IPS DF 19.7 (cell line): ENCODE measurements at regions not wholly inside any gene's neighbourhood (a gene's known extent, or its start where the extent isn't known, plus 50 kb on each side); places are given as distances from the start of the nearest gene placed in this dataset.
"Not testable (repeated sequence)": the region's sequence is repeated elsewhere in the genome, so short reads cannot be mapped to it uniquely, and the experiment has no call there.

ENCODE experiments used
- DNase-seq: peaks from one replicate; pipeline ENCODE4 v3.0.0-alpha.2; 2013; ENCODE audit warnings: low read depth, low spot score

DNA sequence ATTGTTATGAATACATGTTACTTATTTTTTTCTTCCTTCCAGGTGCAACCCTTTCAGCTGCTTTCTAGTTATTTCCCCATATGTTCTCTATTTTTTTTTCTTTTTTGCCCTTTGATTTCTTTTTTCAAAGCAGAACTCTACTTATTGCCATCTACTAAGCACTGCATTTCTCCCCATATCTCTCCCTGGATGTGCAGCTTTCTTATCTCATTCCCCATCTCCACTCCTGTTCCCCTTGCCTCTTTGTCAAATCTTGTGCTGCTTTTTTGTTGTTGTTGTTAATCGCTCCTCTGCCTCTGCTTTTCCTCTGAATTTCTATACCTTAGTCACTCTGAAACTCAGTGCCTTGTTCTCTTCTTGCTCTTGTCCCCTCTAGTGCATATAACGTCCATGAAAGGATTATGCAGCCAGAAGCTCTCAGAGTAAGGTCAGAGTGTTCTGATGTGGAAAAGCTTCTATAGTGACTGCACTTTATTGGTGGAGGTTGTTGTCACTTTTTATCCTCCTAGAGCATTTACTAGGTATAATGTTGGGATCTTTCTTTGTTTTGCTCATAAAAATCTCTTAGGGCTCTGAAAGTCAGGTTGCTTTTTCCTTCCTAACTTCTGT lies 51.1 kb upstream of the JADE1 start:
- no peak for DNase-seq

- no peak for DNase-seq
Measured at GRCh38 chr4:128757712-128758111, 51.8 kb upstream of the JADE1 start.

DNA sequence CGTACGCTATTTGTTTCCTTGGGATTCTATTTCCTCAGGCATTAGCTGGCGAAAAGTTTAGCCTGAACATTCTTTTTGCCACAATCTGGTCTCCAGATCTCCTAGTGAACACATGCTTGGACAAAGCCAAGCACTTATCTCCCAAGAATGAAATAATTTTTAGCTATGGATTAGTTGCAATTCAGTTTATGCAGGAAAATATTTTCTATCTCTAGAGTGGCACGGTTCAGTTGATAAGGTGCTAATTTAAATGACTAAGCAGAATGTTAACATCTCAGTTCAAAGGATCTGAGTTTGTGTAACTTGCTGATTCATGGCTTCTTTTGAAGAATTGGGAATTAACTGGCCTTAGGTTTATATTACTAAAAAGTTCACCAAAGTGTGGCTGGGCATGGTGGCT lies 58.1 kb upstream of the JADE1 start:
- DNase-seq = no peak

GRCh38 chr4:128741748-128742147 lies 67.8 kb upstream of the JADE1 start:
- not testable (repeated sequence) for DNase-seq

DNA sequence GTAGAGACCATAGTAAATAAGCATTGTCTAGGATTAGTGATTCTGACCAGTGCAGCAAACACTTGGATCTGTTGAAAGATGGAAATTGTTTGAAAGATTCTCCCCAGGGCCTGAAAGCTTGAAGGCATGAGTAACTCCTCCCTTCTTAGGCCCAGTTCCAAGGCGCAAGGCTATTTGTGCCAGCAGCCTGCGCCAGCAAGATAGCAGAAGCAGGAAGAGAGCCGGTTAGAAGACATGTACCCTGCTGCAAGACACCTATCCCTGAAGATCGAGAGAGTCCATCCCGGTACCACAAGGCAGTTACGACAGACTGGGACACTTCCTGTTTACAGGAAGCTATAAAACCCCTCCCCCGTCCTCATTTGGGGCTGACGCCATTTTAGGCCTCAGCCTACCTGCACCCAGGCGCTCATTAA lies 72.4 kb upstream of the JADE1 start:
- DNase-seq = no peak

DNA sequence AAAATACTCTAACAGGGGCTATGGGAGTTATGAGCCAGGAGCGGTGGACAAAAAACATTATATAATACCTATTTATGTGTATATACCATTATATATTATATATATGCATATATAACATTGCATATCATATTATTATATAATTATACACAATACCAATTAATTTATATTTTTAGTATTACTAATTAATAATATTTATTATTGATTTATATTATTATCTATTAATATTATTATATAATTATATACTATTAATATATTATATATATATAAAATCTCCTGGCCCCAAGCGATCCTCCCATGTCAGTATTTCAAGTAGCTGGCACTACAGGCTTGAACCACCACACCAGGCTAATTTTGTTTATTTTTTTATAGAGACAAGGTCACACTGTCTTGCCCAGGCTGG lies 73.8 kb upstream of the JADE1 start:
- no peak for DNase-seq

DNA sequence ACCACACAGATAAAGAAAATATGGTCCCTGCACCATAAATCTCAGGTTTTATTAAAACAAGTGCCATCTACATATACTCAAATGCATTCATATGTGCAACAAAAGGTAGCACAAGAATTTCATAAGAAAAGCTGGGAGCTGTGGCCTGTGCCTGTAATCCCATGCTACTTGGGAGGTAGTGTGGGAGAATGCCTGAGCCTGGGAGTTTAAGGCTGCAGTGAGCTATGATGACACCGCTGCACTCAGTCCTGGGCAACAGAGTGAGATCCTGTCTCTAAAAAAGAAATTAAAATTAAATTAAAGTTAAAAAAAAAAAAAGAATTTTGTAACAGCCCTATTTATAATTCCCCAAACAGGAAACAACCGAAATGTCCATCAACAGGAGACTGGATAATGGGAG lies 81.3 kb upstream of the JADE1 start:
- DNase-seq = no peak

DNA sequence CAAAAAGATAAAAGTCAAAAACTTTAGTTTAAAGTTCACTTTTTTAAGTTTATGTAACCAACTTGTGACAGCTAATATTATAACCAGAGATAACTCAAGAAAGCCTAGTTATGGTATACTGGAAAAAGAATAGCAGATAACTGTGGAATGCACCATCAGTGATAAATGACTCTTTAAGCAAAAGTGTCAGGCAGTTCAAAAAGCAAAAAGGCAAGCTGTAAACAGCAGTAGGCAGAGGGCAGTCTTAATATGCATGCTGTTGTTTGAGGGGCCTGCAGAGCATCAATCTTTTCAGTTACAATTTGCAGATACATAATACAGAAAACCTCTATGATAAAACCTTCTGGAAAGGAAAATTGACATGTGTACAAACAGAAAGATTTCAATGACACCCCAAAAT lies 81.8 kb upstream of the JADE1 start:
- DNase-seq = no peak

- DNase-seq = no peak
Measured at GRCh38 chr4:128725405-128726055, 84.0 kb upstream of the JADE1 start.

GRCh38 chr4:128722911-128723310 lies 86.6 kb upstream of the JADE1 start:
- no peak for DNase-seq

GRCh38 chr4:128721896-128722295 lies 87.6 kb upstream of the JADE1 start:
- DNase-seq = no peak

DNA sequence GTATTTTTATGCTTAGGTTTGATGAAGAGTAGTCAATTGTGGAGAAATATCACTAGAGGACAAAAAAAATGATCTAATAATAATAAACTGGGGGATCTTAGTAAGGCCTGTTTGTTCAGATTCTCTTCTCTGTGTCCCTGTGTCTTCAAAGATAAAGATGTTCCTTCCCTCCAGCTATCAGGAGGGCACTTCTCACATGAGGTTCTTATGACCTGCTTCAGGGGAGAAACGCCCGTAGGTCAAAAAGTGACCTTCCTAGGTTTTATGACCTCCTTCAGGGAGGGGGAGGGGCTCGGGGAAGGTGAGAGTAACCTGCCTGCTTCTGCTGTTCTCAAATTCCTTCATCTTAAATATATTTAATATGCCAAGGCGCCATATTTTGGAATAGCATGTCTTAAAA lies 89.2 kb upstream of the JADE1 start:
- DNase-seq = no peak

DNA sequence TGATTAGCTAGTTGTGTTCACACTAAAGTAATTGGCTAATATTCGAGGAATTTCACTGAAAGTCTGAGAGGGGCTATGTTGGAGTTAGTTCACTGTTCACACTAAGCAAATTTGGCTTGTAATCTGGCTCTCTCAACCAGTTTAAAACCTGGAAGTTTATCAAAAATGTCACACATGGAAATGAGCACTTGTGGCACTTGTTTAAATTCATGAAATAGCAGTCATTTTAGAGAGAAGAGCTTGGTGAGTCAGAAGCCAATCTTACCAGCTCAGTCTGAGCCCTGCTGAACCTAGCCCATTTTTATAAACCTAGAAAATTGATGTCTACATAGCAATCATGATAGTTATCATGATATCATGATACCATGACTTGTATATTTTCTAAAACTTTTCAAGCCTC lies 90.7 kb upstream of the JADE1 start:
- no peak for DNase-seq

DNA sequence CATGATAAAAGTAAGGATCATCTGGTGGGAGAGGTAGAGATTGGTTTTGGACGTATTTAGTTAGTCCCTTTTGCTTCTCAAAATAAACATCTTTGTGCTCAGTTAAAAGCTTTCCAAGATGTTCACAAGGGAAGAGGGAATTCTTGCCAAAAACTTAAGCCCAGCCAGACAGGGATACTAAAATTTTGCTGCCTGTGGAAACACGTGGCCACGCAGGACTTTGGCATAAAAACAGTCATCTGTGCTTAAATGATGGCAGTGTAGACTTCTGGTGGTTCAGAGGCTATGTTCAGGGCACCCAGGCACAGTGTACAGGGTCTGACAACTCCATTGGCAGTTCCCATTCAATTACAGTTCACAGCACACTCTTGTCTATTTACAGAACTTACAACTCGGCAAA lies 93.2 kb upstream of the JADE1 start:
- no peak for DNase-seq

DNA sequence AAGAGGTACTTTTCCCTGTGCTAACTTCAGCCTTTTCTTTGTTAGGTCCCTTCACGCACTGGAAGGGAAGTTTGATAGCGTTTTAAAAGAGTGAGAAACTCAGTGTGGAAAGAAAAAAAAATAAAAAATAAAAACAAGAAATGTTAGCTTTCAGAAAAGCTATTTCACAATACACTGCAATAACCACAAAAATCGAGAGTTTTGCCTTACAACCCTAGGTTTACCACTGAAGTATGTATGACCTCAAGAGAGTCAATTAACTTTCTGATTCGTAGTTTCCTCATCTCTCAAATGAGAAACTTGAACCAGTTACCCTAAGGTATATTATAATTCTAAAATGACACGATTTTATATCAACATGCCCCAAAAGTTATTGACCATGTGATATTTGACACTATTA lies 93.9 kb upstream of the JADE1 start:
- DNase-seq = no peak

GRCh38 chr4:128711361-128711760 lies 98.1 kb upstream of the JADE1 start:
- DNase-seq = no peak

- DNase-seq = no peak
Measured at GRCh38 chr4:128709268-128709667, 100.2 kb upstream of the JADE1 start.

DNA sequence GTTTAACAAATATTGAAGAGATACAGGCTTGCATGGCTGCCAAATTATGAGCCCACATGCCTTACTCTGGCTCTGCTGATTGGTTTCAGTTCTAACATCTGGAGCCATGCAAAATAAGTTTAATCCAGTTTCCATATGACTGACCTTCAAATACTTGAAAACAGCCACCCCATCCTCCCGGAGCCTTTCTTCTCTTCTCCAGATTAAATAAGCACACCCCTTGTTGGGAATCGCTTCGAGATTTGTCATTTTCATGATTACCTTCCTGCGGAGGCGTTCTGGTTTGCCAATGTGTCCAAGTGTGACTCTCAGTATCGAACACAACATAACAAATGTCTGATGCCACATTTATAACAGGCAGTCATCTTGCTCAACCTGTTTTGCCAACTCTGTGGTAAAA lies 101.6 kb upstream of the JADE1 start:
- no peak for DNase-seq

- DNase-seq = no peak
Measured at GRCh38 chr4:128703948-128704347, 105.6 kb upstream of the JADE1 start.

GRCh38 chr4:128700659-128701350 lies 108.7 kb upstream of the JADE1 start:
- DNase-seq = no peak

DNA sequence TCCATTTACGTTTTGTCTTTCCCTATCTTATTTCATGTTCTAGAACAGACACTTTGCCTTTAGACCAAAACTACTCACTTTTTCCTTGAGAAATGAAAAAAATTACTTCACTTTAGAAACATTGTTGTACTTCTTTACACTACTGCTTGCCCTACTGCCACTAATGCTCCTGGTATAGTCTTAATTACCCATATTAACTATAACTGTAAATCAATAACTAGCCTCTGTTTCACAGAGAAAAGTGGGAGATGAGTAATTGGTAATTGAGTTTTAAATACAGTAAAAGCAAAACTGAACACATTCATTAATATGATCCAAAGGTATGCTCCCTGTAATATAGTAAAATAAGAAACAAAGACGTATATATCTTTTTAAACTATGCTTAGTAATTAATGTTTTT lies 111.1 kb upstream of the JADE1 start:
- DNase-seq = no peak

DNA sequence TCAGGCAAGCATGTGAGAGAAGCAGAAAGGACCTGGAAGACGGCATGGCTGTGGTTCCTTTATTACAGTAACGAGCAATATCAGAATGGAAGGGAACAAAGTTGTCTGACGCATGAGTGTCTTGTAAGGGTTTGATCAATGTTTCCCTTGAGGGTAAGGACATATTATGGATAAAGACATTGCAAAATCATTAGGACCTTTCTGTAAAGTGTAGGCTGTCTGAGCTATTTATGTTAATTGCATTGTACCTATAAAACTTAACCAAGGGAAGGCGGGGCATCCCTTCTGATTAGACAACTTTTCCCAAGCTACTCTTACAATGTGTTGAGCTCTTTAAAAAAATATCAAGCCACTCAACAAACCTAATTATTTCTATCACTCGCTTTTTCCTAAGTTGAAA lies 112.2 kb upstream of the JADE1 start:
- no peak for DNase-seq

GRCh38 chr4:128690011-128690410 lies 119.5 kb upstream of the JADE1 start:
- no peak for DNase-seq
